PC-9 (cell line): ENCODE measurements at regions not wholly inside any gene's neighbourhood (a gene's known extent, or its start where the extent isn't known, plus 50 kb on each side); places are given as distances from the start of the nearest gene placed in this dataset.

Source experiments
- BruUV-seq: library from RNA; stranded (reverse); fragments of 400-500 nt; replicated peaks from 2 replicates; lab custom pipeline; 2021; lab: Mats Ljungman, UMichigan
- CTCF ChIA-PET: fragments of 300-600 bp; sonication (Branson Sonifier 250); formaldehyde crosslinking; loops from one replicate; lab custom pipeline; 2022; ENCODE audit warnings: antibody characterized with exemption; lab: Charles Lee
- POLR2A ChIA-PET: fragments of 300-600 bp; sonication (Branson Sonifier 250); formaldehyde crosslinking; loops from one replicate; lab custom pipeline; 2022; ENCODE audit warnings: antibody characterized with exemption; ENCODE audit not compliant: unreplicated experiment; lab: Charles Lee
- DNase-seq, 2 experiments: peaks; one replicate each; pipeline versions ENCODE4 v3.0.0 to v3.0.0-alpha.2; 2015 to 2022; ENCODE audit warnings: mixed read lengths in 1 of 2
- H2AFZ ChIP-seq: fragments of 200-600 bp; sonication (generic); 2 replicates; pipeline ENCODE4 v1.8.1; 2017; ENCODE audit warnings: antibody characterized with exemption
- H3F3A ChIP-seq: fragments of 200-600 bp; sonication (generic); 2 replicates; pipeline ENCODE4 v1.8.1; 2017; ENCODE audit warnings: antibody characterized with exemption, mild to moderate bottlenecking, low read depth; ENCODE audit not compliant: insufficient read depth
- H3K27ac ChIP-seq: fragments of 200-600 bp; sonication (generic); 2 replicates; pipeline ENCODE4 v1.6.1; 2016; ENCODE audit warnings: mixed run types
- H3K27me3 ChIP-seq: fragments of 200-600 bp; sonication (generic); 2 replicates; pipeline ENCODE4 v1.6.1; 2016; ENCODE audit warnings: low read depth, mixed run types; ENCODE audit not compliant: insufficient read depth
- H3K36me3 ChIP-seq: fragments of 200-600 bp; sonication (generic); 2 replicates; pipeline ENCODE4 v1.6.1; 2016; ENCODE audit warnings: low read depth, mixed run types
- H3K4me1 ChIP-seq: fragments of 200-600 bp; sonication (generic); replicated peaks from 2 replicates; pipeline ENCODE4 v1.6.1; 2016; ENCODE audit warnings: mixed run types; ENCODE audit not compliant: insufficient read depth
- H3K4me2 ChIP-seq: fragments of 200-600 bp; sonication (generic); 2 replicates; pipeline ENCODE4 v1.6.1; 2017; ENCODE audit warnings: mixed run types
- H3K4me3 ChIP-seq: fragments of 200-600 bp; sonication (generic); 2 replicates; pipeline ENCODE4 v1.6.1; 2016; ENCODE audit warnings: mixed run types
- H3K79me2 ChIP-seq: fragments of 200-600 bp; sonication (generic); 2 replicates; pipeline ENCODE4 v1.6.1; 2017; ENCODE audit warnings: low read depth, mixed run types
- H3K9me2 ChIP-seq: fragments of 200-600 bp; sonication (generic); 2 replicates; pipeline ENCODE4 v1.8.1; 2017; ENCODE audit warnings: mild to moderate bottlenecking; ENCODE audit not compliant: insufficient read depth
- H3K9me3 ChIP-seq: fragments of 200-600 bp; sonication (generic); 2 replicates; pipeline ENCODE4 v1.8.1; 2016; ENCODE audit warnings: low read depth; ENCODE audit not compliant: insufficient read depth
- H4K20me1 ChIP-seq: fragments of 200-600 bp; sonication (generic); 2 replicates; pipeline ENCODE4 v1.8.1; 2017; ENCODE audit not compliant: insufficient read depth
- CTCF ChIP-seq: fragments of 200-600 bp; sonication (generic); conservative IDR thresholded peaks from 2 replicates; pipeline ENCODE4 v1.6.1; 2017; ENCODE audit warnings: mixed run types, antibody characterized with exemption, mild to moderate bottlenecking, moderate library complexity
- EZH2 ChIP-seq: fragments of 200-600 bp; sonication (generic); IDR thresholded peaks from 2 replicates; pipeline ENCODE4 v1.8.0; 2017; ENCODE audit warnings: antibody characterized with exemption, low read depth
- intact Hi-C: fragments of 100-400 bp; cut with micrococcal nuclease; formaldehyde crosslinking; loops from one replicate; pipeline ENCODE4 v1.10.0; 2022; ENCODE audit not compliant: unreplicated experiment

- no peak overlapping the region for H3K4me2 ChIP-seq
- POLR2A ChIA-PET = no interaction called here
- no peaks in the 10 kb centered on the region for H3K79me2 ChIP-seq
- no peaks in the 10 kb centered on the region for H3K36me3 ChIP-seq
- H3K9me3 ChIP-seq = no peaks in the 10 kb centered on the region
- H3K9me2 ChIP-seq = no peaks in the 10 kb centered on the region
- intact Hi-C loops = no loop called here
- H3K4me1 ChIP-seq = no peaks in the 10 kb centered on the region
- no peak overlapping the region for H3K4me3 ChIP-seq
- CTCF ChIA-PET = no interaction called here
- DNase-seq = no peak
- H3K27ac ChIP-seq = no peak overlapping the region
- TF ChIP-seq EZH2 (no peak), CTCF (no peak)
- H3F3A ChIP-seq = no peaks in the 10 kb centered on the region
- H3K27me3 ChIP-seq = no peaks in the 10 kb centered on the region
- H4K20me1 ChIP-seq = no peaks in the 10 kb centered on the region
- no TSS peak for BruUV-seq
- no peak overlapping the region for H2AFZ ChIP-seq
These were observed 143.5 kb upstream of the GORAB start for GRCh38 chr1:170388489-170388888.

GRCh38 chr1:170395149-170395548, 136.8 kb upstream of the GORAB start:
- TF ChIP-seq EZH2 (no peak), CTCF (no peak)
- Histone ChIP-seq H3F3A (no peaks in the 10 kb centered on the region), H3K79me2 (no peaks in the 10 kb centered on the region), H3K4me3 (no peak overlapping the region), H4K20me1 (no peaks in the 10 kb centered on the region), H3K36me3 (no peaks in the 10 kb centered on the region), H3K27ac (no peak overlapping the region), H3K4me2 (no peak overlapping the region), H3K27me3 (no peaks in the 10 kb centered on the region), H3K4me1 (no peaks in the 10 kb centered on the region), H3K9me3 (no peaks in the 10 kb centered on the region), H2AFZ (0 out of 2 replicates have a peak overlapping the region, but pooled peaks have one; percentile 58), H3K9me2 (no peaks in the 10 kb centered on the region)
- ChIA-PET CTCF (no interaction called here), POLR2A (no interaction called here)
- no peak for DNase-seq
- intact Hi-C loops = no loop called here
- no TSS peak for BruUV-seq

- H3F3A ChIP-seq = no peaks in the 10 kb centered on the region
- no peak overlapping the region for H3K4me3 ChIP-seq
- intact Hi-C loops = no loop called here
- H3K9me2 ChIP-seq = no peaks in the 10 kb centered on the region
- no peaks in the 10 kb centered on the region for H3K4me1 ChIP-seq
- no peaks in the 10 kb centered on the region for H3K9me3 ChIP-seq
- no peaks in the 10 kb centered on the region for H4K20me1 ChIP-seq
- CTCF ChIA-PET = no interaction called here
- TF ChIP-seq CTCF = no peak
- no peak overlapping the region for H2AFZ ChIP-seq
- no TSS peak for BruUV-seq
- H3K79me2 ChIP-seq = no peaks in the 10 kb centered on the region
- H3K27ac ChIP-seq = no peak overlapping the region
- POLR2A ChIA-PET = no interaction called here
- H3K4me2 ChIP-seq = no peak overlapping the region
- DNase-seq = no peak
- no peaks in the 10 kb centered on the region for H3K27me3 ChIP-seq
- H3K36me3 ChIP-seq = no peaks in the 10 kb centered on the region
These were observed 134.9 kb upstream of the GORAB start for GRCh38 chr1:170397061-170397460.
